GM19043 (cell line): ENCODE measurements at regions not wholly inside any gene's neighbourhood (a gene's known extent, or its start where the extent isn't known, plus 50 kb on each side); places are given as distances from the start of the nearest gene placed in this dataset.

ENCODE experiments used
- ATAC-seq: cut with Tn5 transposase; IDR thresholded peaks from one replicate; pipeline ENCODE4 v1.9.1; 2021; ENCODE audit warnings: low read depth; ENCODE audit not compliant: unreplicated experiment

GRCh38 chr3:117939425-117940027 lies 1095.1 kb downstream of the IGSF11 start:
- ATAC-seq = no peak

GRCh38 chr3:117941015-117941414 lies 1093.6 kb downstream of the IGSF11 start:
- ATAC-seq = no peak

GRCh38 chr3:117941756-117942155 lies 1092.9 kb downstream of the IGSF11 start:
- no peak for ATAC-seq

GRCh38 chr3:117954131-117954530 lies 1080.5 kb downstream of the IGSF11 start:
- no peak for ATAC-seq

GRCh38 chr3:117955196-117955595 lies 1079.5 kb downstream of the IGSF11 start:
- ATAC-seq = no peak

- ATAC-seq = no peak
Observed at GRCh38 chr3:117958027-117958426, 1076.6 kb downstream of the IGSF11 start.

- ATAC-seq = no peak
Observed at GRCh38 chr3:117962750-117963149, 1071.9 kb downstream of the IGSF11 start.

GRCh38 chr3:117963858-117964257 lies 1070.8 kb downstream of the IGSF11 start:
- ATAC-seq = no peak

- no peak for ATAC-seq
Observed at GRCh38 chr3:117964814-117965213, 1069.8 kb downstream of the IGSF11 start.

GRCh38 chr3:117977504-117978228 lies 1057.0 kb downstream of the IGSF11 start:
- ATAC-seq = no peak

GRCh38 chr3:117979466-117979865 lies 1055.2 kb downstream of the IGSF11 start:
- no peak for ATAC-seq

GRCh38 chr3:117987256-117987655 lies 1047.4 kb downstream of the IGSF11 start:
- no peak for ATAC-seq

GRCh38 chr3:117989982-117990381 lies 1044.7 kb downstream of the IGSF11 start:
- no peak for ATAC-seq

- ATAC-seq = no peak
Observed at GRCh38 chr3:117990627-117991026, 1044.0 kb downstream of the IGSF11 start.

- no peak for ATAC-seq
Observed at GRCh38 chr3:117995842-117996437, 1038.7 kb downstream of the IGSF11 start.

GRCh38 chr3:117997201-117998049 lies 1037.2 kb downstream of the IGSF11 start:
- ATAC-seq = peak; percentile 92

GRCh38 chr3:117998071-117998470 lies 1036.6 kb downstream of the IGSF11 start:
- ATAC-seq = no peak

- no peak for ATAC-seq
Observed at GRCh38 chr3:118000219-118000618, 1034.4 kb downstream of the IGSF11 start.

- ATAC-seq = no peak
Observed at GRCh38 chr3:118001380-118001779, 1033.3 kb downstream of the IGSF11 start.

- ATAC-seq = no peak
Observed at GRCh38 chr3:118011910-118012309, 1022.7 kb downstream of the IGSF11 start.

- ATAC-seq = no peak
Observed at GRCh38 chr3:118029049-118029448, 1005.6 kb downstream of the IGSF11 start.
